ENCODE measurements at regions not wholly inside any gene's neighbourhood (a gene's known extent, or its start where the extent isn't known, plus 50 kb on each side); places are given as distances from the start of the nearest gene placed in this dataset.

DNA sequence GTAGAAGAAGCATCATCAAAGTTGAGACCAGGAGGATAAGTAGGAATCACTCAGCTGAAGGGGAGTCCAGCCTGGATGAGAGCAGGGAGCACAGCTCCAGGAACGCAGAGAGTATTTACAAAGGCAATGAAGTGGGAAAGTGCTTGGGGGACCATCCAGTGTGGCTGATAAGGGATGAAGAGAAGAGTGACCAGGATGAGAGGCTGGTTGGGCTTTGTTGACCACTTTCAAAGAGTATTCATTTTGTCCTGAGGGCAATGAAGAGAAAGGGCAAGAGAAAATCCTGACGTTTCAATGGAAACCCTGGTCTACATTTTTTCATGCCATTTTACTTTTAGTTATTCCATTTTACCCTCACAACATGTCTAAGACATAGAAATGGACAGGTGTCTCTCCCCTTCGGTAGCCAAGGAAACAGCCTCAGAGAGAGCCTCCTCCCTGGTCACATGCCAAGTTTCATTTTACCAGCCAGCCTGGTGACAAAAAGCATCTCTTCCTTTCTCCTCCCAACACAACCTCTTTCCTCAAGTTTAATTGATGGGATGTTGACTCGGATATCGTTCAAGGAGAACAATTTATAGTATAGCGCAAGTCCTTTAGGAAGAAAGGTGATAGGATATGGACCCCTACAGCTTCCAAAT lies 492.7 kb upstream of the CLINT1 start:
- Histone ChIP-seq H3K27me3 (ENCODE audit: control insufficient read depth, insufficient read depth, low read length) (no peaks in the 10 kb centered on the region), H3K9me3 (ENCODE audit: control insufficient read depth, insufficient read depth, low read length) (no peaks in the 10 kb centered on the region), H3K4me3 (ENCODE audit: low read depth, low read length) (no peak overlapping the region), H3K27ac (ENCODE audit: low read depth, low read length) (no peak overlapping the region), H3K36me3 (ENCODE audit: control insufficient read depth, insufficient read depth, low read length) (no peaks in the 10 kb centered on the region), H3K4me1 (ENCODE audit: control insufficient read depth, insufficient read depth, low read length) (no peaks in the 10 kb centered on the region)
- 93% methylated on average over 3 of the region's 6 CpGs for WGBS (ENCODE audit: insufficient coverage)
- DNase-seq (ENCODE audit: low read depth in 4 of 6, low spot score in 6 of 6) = peak in 1 of 6 donors; percentile 27

DNA sequence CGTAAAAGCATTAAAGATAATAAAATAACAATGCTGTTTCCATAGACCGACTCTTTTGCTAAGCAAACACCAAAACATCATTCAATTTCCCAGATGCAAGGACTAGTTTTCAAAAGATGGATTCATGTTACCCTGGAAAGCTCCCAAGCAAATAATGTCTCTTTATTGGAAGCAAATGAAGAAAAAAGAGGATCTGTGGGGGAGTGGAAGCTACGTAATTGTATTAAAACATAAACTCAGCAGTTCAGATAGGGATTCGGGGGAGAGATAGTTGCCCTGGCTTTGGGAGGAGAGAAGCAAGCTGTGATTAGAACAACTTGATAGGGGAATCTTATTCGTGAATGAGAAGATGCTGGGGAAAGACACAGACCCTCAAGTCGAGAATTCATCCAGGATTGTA lies 491.0 kb upstream of the CLINT1 start:
- no peak overlapping the region for H3K27ac ChIP-seq (ENCODE audit: low read depth, low read length)
- DNase-seq (ENCODE audit: low read depth in 4 of 6, low spot score in 6 of 6) = peak in 1 of 6 donors; percentile 26
- H3K36me3 ChIP-seq (ENCODE audit: control insufficient read depth, insufficient read depth, low read length) = no peaks in the 10 kb centered on the region
- 48% methylated on average over 2 of the region's 6 CpGs for WGBS (ENCODE audit: insufficient coverage)
- no peaks in the 10 kb centered on the region for H3K9me3 ChIP-seq (ENCODE audit: control insufficient read depth, insufficient read depth, low read length)
- H3K4me1 ChIP-seq (ENCODE audit: control insufficient read depth, insufficient read depth, low read length) = no peaks in the 10 kb centered on the region
- no peak overlapping the region for H3K4me3 ChIP-seq (ENCODE audit: low read depth, low read length)
- no peaks in the 10 kb centered on the region for H3K27me3 ChIP-seq (ENCODE audit: control insufficient read depth, insufficient read depth, low read length)

DNA sequence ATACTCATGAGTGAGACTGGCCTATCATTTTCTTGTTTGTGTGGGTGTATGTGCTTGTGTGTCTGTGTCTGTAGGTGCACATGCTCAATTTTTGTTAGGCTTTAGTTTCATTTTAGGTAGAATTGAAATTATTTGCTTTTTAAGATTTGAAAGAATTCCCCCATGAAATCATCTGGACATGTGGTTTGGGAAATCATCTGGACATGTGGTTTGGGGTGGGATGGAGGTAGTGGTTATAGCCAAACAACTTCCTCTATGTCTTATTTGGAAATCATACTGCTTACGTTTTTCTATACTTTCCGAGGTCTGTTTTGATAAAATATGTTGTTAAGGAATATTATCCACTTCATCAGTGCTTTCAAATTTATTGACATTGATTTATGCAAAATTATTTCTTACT lies 485.4 kb upstream of the CLINT1 start:
- no CpG with 5 or more reads among the region's 2 CpGs for WGBS (ENCODE audit: insufficient coverage)
- Histone ChIP-seq H3K36me3 (ENCODE audit: control insufficient read depth, insufficient read depth, low read length) (no peaks in the 10 kb centered on the region), H3K4me3 (ENCODE audit: low read depth, low read length) (no peak overlapping the region), H3K27ac (ENCODE audit: low read depth, low read length) (no peak overlapping the region), H3K27me3 (ENCODE audit: control insufficient read depth, insufficient read depth, low read length) (no peaks in the 10 kb centered on the region), H3K4me1 (ENCODE audit: control insufficient read depth, insufficient read depth, low read length) (no peaks in the 10 kb centered on the region), H3K9me3 (ENCODE audit: control insufficient read depth, insufficient read depth, low read length) (no peaks in the 10 kb centered on the region)
- DNase-seq (ENCODE audit: low read depth in 4 of 6, low spot score in 6 of 6) = no peak

DNA sequence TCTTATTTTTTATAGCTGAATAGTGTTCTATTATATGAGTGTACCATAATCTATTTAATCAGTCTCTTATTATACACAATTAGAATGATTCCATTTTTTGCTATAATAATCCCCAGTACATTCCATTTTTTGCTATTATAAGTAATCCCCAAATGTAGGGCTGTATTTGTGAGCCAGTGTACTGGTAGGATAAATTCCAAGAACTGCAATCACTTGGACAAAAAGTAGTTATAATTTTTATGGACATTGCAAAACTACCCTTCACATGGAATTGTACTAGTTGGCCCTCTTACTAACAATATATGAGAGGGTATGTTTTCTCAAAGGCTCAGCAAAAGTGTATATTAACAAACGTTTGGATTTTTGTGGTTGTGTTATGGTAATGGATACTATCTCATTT lies 481.7 kb upstream of the CLINT1 start:
- no peak for DNase-seq (ENCODE audit: low read depth in 4 of 6, low spot score in 6 of 6)
- Histone ChIP-seq H3K4me3 (ENCODE audit: low read depth, low read length) (no peak overlapping the region), H3K27me3 (ENCODE audit: control insufficient read depth, insufficient read depth, low read length) (no peaks in the 10 kb centered on the region), H3K27ac (ENCODE audit: low read depth, low read length) (no peak overlapping the region), H3K4me1 (ENCODE audit: control insufficient read depth, insufficient read depth, low read length) (no peaks in the 10 kb centered on the region), H3K36me3 (ENCODE audit: control insufficient read depth, insufficient read depth, low read length) (no peaks in the 10 kb centered on the region), H3K9me3 (ENCODE audit: control insufficient read depth, insufficient read depth, low read length) (no peaks in the 10 kb centered on the region)
- no CpG with 5 or more reads among the region's 1 CpG for WGBS (ENCODE audit: insufficient coverage)

DNA sequence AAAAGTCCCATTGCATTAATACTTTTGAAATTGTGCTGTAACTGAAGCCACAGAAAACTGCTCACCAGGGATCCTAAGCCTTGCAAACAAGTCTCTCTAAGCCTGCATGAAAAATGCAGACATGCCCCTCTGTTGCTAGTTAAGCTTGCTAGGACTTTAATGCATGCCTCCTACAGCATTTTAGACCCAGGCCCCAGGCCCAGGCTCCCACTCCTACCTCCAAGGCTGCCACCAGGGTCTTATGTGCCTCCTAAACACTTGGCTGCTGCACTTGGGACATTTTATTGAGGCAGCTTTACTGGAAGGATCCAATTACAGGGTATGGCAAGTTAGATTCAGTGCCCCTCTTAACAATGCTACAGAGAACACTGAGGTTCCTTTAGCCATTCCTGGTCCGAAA lies 467.3 kb upstream of the CLINT1 start:
- DNase-seq (ENCODE audit: low read depth in 4 of 6, low spot score in 6 of 6) = peak in 1 of 6 donors; percentile 85
- Histone ChIP-seq H3K4me3 (ENCODE audit: low read depth, low read length) (no peak overlapping the region), H3K27me3 (ENCODE audit: control insufficient read depth, insufficient read depth, low read length) (no peaks in the 10 kb centered on the region), H3K9me3 (ENCODE audit: control insufficient read depth, insufficient read depth, low read length) (peaks cover 7% of the 10 kb centered on the region), H3K36me3 (ENCODE audit: control insufficient read depth, insufficient read depth, low read length) (no peaks in the 10 kb centered on the region), H3K27ac (ENCODE audit: low read depth, low read length) (no peak overlapping the region), H3K4me1 (ENCODE audit: control insufficient read depth, insufficient read depth, low read length) (no peaks in the 10 kb centered on the region)
- WGBS (ENCODE audit: insufficient coverage) = no CpG with 5 or more reads among the region's 1 CpG

DNA sequence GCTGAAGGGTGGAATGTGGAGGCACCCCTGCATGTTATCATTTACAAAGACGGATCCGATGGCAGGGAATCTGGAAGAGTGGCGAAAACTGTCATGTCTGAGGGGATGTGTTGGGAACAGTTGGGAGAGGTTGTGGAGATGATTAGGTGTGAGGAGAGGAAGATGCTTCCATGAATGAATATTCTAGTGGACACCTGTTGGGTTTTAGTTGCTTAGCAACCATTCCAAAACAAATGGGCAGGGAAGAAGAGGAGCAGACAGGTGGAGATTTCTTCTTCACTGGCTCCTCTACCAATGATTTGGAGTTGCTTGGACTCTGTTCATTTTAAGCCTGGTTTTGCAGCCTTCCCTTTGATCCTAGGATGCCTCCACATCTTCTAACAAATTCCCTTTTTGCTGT lies 465.3 kb upstream of the CLINT1 start:
- DNase-seq (ENCODE audit: low read depth in 4 of 6, low spot score in 6 of 6) = no peak
- Histone ChIP-seq H3K27me3 (ENCODE audit: control insufficient read depth, insufficient read depth, low read length) (no peaks in the 10 kb centered on the region), H3K9me3 (ENCODE audit: control insufficient read depth, insufficient read depth, low read length) (no peaks in the 10 kb centered on the region), H3K27ac (ENCODE audit: low read depth, low read length) (no peak overlapping the region), H3K4me3 (ENCODE audit: low read depth, low read length) (no peak overlapping the region), H3K4me1 (ENCODE audit: control insufficient read depth, insufficient read depth, low read length) (no peaks in the 10 kb centered on the region), H3K36me3 (ENCODE audit: control insufficient read depth, insufficient read depth, low read length) (no peaks in the 10 kb centered on the region)
- 92% methylated on average over 3 of the region's 3 CpGs for WGBS (ENCODE audit: insufficient coverage)

DNA sequence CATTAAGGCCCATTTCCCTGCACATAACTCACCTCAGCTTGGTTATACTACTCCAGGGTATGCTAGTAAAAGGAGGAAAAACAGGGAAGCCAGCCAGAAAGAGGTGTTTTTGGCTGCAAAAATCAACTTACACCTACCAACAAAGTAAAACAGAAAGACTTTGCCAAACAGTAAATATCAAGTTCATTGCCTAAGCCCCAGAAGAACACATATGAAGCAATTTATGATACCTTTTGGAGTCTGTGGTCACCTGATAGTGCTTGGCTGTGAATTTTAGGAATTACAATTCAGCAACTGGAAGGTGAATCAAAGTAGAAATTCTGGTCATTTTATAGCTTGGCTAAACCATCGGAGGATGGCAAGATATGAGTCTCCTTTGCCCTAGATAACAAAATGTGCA lies 463.7 kb upstream of the CLINT1 start:
- H3K9me3 ChIP-seq (ENCODE audit: control insufficient read depth, insufficient read depth, low read length) = no peaks in the 10 kb centered on the region
- DNase-seq (ENCODE audit: low read depth in 4 of 6, low spot score in 6 of 6) = peak in 1 of 6 donors; percentile 33
- no peaks in the 10 kb centered on the region for H3K36me3 ChIP-seq (ENCODE audit: control insufficient read depth, insufficient read depth, low read length)
- no peak overlapping the region for H3K27ac ChIP-seq (ENCODE audit: low read depth, low read length)
- no peaks in the 10 kb centered on the region for H3K4me1 ChIP-seq (ENCODE audit: control insufficient read depth, insufficient read depth, low read length)
- WGBS (ENCODE audit: insufficient coverage) = no CpG with 5 or more reads among the region's 1 CpG
- no peak overlapping the region for H3K4me3 ChIP-seq (ENCODE audit: low read depth, low read length)
- no peaks in the 10 kb centered on the region for H3K27me3 ChIP-seq (ENCODE audit: control insufficient read depth, insufficient read depth, low read length)

DNA sequence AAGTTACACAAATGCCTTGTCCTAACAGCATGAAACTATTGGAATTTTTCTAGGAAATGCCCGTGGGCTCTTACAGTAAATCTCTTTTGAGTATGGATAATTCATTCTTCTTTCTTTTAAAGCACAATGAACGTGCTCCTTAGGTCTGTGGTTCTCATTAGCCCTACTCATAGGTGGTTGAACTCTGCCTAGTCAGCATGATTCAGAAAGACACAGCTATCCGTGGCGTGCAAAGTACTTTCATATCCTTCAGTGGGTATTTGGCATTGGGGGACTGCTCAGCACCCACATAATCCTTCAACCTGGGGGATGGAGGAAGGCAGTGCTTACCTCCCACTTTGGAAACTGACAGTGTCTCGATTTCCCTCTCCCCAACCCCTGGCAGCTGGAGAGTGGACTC lies 462.0 kb upstream of the CLINT1 start:
- 80% methylated on average over 1 of the region's 5 CpGs for WGBS (ENCODE audit: insufficient coverage)
- Histone ChIP-seq H3K4me3 (ENCODE audit: low read depth, low read length) (no peak overlapping the region), H3K36me3 (ENCODE audit: control insufficient read depth, insufficient read depth, low read length) (no peaks in the 10 kb centered on the region), H3K4me1 (ENCODE audit: control insufficient read depth, insufficient read depth, low read length) (no peaks in the 10 kb centered on the region), H3K9me3 (ENCODE audit: control insufficient read depth, insufficient read depth, low read length) (no peaks in the 10 kb centered on the region), H3K27me3 (ENCODE audit: control insufficient read depth, insufficient read depth, low read length) (no peaks in the 10 kb centered on the region), H3K27ac (ENCODE audit: low read depth, low read length) (no peak overlapping the region)
- DNase-seq (ENCODE audit: low read depth in 4 of 6, low spot score in 6 of 6) = no peak

DNA sequence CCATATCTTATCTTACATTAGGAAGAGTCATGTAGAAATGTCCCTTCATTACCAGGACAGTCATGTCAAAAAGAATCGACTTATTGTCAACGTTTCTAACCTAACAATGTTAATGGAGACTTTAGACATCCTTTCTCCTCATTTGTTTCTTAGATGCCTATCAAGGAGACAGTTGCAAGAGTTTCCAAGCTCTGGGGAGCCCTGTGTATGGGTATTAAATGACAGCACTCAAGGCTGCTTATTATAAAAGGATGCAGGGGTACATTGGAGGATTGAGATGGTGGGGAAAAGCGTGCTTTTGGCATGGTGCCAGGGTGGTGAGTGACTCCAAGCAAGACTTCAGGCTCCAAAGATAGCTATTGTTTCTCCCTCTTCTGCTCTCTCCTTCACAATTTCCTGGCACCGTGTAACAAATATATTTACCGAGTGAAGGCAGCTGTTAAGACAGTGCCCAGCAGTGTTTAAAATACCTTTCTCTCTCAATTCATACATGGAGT lies 461.3 kb upstream of the CLINT1 start:
- Histone ChIP-seq H3K4me1 (ENCODE audit: control insufficient read depth, insufficient read depth, low read length) (no peaks in the 10 kb centered on the region), H3K4me3 (ENCODE audit: low read depth, low read length) (no peak overlapping the region), H3K27ac (ENCODE audit: low read depth, low read length) (no peak overlapping the region), H3K36me3 (ENCODE audit: control insufficient read depth, insufficient read depth, low read length) (no peaks in the 10 kb centered on the region), H3K27me3 (ENCODE audit: control insufficient read depth, insufficient read depth, low read length) (no peaks in the 10 kb centered on the region), H3K9me3 (ENCODE audit: control insufficient read depth, insufficient read depth, low read length) (no peaks in the 10 kb centered on the region)
- 65% methylated on average over 2 of the region's 5 CpGs for WGBS (ENCODE audit: insufficient coverage)
- DNase-seq (ENCODE audit: low read depth in 4 of 6, low spot score in 6 of 6) = peak in 1 of 6 donors; percentile 64

DNA sequence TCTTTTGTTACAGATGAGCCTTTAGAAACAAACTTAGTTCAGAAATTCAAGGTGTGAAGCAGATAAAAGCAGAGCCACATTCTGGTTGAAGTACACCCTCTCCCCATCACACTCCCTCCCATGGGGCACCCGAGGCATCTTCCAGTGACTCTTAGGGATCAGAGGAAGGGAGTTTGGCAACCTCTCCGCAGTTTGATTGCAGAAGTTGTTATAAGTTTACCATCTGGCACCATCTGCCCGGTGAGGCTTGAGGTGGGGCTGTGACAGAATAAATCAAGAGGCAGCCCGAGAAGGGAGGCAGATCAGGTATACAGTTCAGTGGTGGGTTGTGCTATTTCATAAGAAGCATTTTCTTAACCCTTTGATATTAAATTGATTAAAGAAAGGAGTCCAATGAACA lies 458.6 kb upstream of the CLINT1 start:
- no peaks in the 10 kb centered on the region for H3K27me3 ChIP-seq (ENCODE audit: control insufficient read depth, insufficient read depth, low read length)
- H3K4me3 ChIP-seq (ENCODE audit: low read depth, low read length) = no peak overlapping the region
- H3K4me1 ChIP-seq (ENCODE audit: control insufficient read depth, insufficient read depth, low read length) = peaks cover 3% of the 10 kb centered on the region
- peak in 1 of 6 donors; percentile 51 for DNase-seq (ENCODE audit: low read depth in 4 of 6, low spot score in 6 of 6)
- WGBS (ENCODE audit: insufficient coverage) = 90% methylated on average over 2 of the region's 4 CpGs
- H3K27ac ChIP-seq (ENCODE audit: low read depth, low read length) = no peak overlapping the region
- H3K36me3 ChIP-seq (ENCODE audit: control insufficient read depth, insufficient read depth, low read length) = no peaks in the 10 kb centered on the region
- no peaks in the 10 kb centered on the region for H3K9me3 ChIP-seq (ENCODE audit: control insufficient read depth, insufficient read depth, low read length)

Data from spinal cord (tissue), 9 donors.